NCI-H774 (cell line): ENCODE measurements at regions not wholly inside any gene's neighbourhood (a gene's known extent, or its start where the extent isn't known, plus 50 kb on each side); places are given as distances from the start of the nearest gene placed in this dataset.
"Not testable (repeated sequence)": the region's sequence is repeated elsewhere in the genome, so short reads cannot be mapped to it uniquely, and the experiment has no call there.

ENCODE experiments used
- DNase-seq: peaks from one replicate; lab custom pipeline; 2025; lab: John Stamatoyannopoulos, UW

DNA sequence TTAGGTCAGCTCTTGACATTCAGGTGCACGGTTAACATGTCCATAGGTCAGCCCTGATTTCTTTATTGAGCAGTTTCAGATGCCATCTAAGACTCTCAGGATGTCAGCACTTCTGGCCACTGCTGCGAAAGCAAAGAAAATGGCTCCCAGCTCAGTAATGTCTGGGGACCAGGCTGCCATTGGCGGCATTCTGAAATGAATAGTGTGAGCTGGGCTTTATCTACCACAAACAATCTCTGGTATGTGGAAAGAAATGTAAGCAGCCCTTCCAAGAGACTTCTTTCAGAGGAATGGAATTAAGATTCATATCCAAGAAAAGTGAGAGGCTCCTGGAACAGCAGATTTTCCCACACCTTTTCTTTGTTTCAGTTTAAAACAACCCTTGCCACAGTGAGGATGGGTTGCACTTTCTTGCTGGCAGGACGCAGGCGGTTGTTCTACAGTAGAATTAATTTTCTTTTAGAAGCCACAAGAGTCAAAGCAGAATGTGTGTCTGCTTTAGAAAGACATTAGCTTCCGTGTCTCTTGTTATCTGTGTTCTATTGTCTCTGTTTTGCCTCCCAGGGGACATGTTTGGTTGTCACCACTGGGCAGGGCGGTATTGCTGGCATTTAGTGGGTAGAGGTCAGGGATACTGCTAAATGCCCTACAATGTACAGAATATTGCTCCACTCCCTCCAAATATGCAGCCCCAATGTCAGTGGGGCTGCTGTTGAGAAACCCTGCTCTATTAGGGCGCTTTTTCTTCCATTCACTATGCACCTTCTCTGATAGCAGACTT lies 149.9 kb upstream of the ANKH start:
- no peak for DNase-seq

DNA sequence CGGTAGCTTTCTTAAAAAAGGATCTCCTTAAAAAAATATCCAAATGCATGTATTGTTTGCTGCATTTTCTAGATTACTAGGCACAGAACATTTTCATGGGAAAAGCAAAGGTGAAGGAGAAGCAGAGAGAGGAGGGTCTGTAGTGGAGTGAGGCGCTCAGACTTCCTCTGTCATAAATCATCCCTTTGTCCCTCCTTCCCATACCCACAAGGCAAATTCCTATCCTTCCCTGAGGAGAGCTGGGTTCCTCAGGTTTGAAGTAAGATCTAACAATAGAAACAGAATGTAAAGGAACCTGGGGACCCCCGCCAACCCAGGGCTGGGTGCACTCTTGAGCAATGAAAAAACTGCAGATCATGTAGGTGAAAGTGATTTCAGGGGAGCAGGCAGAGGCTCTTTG lies 149.2 kb upstream of the ANKH start:
- DNase-seq = no peak

DNA sequence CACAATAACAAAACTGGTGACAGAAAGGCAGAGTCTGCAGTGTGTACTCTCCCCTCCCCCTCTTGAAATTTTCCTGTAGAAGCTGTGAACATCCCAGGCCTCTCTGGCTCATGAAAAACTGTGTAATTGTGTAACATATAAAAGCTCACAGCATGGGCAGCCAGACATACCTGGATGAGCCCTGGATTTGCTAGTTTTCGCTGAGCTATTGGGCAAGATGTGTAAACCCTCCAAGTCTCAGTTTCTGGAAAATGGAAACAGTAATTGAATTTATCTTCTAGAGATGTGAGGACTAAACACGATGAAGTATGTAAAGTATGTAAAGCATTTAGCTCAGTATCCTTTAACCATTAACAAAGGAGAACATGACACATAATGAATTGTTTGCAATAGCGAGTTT lies 143.2 kb upstream of the ANKH start:
- no peak for DNase-seq

DNA sequence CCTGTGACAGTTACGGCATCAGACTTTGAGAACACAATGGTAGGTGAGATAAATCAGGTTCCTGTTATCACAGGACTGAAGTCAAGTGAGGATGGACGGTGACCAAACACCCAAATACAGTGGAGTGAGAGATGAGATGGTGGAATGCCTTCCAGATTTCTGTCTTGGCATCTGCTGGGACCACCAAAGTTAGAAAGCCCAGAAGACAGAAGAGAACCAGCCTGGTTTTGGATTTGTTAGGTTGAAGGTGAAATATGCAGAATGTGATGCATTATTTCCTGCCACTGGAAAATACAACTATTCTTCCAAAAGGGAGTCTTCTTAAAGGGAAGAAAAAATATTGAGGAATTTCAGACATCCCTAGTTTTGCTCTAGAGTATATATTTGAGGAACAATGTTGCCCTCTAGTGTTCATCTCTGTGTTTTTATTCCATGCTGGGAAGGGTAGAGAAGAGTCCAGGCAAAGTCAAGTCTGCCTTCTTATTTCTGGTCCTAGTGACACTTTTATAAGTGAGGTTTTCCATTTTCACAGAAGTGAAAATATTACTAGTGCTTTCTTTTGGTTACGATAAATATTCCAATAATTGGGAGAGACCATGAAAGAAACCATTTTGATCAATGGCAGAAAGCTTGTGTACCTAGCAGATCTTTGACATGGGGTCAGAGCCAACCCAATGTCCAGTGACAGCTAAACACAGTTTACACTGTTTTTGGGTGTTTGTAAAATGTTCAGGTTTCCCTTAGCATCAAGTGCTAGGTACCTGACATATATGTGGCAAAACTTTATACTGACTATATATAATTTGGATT lies 142.3 kb upstream of the ANKH start:
- DNase-seq = peak; percentile 69

DNA sequence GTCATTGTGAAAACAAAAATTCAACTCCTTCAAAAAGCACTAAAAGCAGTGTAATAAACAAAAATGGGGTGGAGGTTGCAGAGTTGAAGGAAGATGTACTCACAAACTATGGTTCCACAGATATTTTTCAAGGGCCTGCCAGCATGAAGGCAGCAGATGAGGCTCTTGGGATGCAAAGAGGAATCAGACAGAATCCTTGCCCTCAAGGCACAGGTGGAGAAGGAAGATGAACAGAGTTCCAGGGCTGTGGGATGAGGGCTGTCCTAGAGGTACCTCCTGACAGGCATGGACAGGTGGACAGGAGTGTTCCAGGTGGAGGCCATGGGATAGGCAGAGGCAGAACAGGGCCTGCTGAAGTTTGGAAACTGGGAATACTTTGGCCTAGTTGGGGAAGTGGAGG lies 140.5 kb upstream of the ANKH start:
- no peak for DNase-seq

DNA sequence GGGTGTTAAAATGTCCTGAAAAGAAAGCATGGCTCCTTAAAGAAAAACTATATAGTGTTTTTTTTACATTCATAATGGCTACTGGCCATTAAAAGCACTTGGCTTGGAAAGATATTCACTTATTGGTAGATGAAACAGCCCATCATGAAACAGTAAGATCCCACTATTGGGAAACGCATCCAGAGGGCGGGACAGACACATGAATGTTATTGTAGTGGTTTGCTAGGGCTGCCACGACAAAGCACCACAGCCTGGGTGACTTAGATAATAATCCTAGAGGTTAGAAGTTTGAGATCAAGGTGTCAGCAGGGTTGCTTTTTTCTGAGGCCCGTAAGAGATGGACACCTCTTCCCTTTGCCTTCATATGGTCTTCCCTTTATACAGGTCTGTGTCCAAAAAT lies 139.4 kb upstream of the ANKH start:
- no peak for DNase-seq

DNA sequence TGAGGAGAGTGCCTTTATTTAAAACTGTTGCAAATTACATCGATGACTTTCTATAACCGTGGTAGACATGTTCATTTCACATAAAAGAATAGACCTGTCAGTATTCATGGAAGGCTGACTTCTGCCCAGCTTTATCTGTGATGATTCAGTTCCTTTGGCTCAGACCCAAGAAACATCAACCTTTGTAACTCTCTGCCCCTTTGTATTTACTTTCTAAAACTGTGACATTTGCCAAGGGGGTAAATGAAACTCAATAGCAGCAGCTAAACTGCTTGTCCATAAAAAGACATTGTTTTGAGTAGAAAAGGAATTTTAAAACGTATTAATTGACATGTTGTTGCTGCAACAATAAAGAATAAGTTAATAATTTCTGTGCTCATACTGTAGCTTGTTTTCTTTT lies 137.8 kb upstream of the ANKH start:
- peak; percentile 80 for DNase-seq

DNA sequence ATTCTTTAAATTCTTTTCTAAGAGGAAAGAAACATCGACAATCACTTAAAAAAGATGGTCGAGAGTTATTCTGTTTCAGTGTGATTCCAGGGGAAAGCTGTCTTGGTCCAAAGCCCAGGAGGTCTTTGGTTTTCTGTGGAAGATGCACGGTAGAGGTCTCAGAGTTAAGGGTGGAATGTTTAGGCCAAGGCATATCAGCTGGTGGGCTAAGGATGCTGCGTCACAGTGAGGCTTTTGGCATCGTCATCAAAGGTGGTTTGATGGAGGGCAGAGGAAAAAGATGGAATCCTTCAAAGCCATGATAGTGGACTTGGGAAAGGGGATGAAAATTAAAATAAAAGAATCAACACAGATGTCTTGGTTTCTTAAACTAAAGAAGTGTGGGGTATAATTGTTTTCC lies 137.3 kb upstream of the ANKH start:
- DNase-seq = no peak

DNA sequence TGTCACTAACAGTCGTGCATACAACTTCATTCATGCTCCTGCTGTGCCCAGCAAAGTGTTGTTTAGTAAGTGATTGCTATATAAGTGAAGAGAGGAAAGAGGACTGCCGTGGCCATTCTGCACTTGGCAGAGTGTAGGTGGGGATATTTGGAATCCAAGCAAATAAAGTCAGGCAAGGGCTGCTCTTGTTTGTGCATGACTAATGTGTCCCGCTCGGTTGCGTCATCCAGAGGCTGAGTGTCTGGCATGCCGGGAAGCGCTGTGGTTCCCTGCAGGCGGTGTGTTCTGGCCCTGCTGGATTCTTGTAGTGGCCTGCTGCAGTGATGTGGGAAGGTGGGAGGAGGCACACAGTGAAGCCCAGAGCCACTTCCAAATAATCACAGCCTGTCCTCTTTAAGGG lies 136.9 kb upstream of the ANKH start:
- DNase-seq = peak; percentile 81

DNA sequence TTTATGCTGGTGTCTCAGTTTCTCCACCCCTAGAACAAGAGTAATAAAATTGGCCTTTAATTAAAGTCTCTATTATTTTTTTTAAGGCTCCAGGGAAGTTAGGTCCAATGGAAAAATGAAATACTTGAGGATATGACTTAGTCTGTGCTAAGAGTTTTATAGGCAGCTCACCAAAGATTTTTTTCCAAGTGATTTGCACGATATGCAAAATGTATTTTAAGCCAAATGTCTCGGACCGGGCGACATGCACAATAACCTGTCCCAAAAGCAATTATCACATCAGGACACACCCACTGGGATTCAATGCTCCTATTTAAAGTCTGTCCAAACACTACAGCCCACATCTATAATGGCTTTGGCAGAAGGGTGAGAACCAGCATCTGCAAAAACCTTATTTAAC lies 136.1 kb upstream of the ANKH start:
- DNase-seq = no peak

DNA sequence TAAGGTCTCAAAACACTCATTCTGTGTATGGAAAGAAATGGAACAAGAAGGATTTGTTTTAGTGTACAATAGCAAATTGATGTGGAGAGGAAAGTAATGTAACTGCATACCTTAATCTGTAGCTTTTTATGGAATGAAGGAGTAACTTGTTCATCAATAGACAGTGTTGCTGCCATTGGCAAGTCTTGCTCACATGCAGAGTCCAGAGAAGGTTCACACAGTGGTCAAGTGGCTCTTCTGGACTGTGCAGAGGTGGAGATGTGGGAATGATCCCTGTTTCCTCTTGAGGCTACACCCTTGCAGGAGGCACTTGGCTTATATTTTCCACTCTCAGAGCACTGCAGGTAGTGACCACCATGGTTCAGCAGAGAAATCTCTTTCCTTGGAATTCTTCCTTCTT lies 132.9 kb upstream of the ANKH start:
- no peak for DNase-seq

DNA sequence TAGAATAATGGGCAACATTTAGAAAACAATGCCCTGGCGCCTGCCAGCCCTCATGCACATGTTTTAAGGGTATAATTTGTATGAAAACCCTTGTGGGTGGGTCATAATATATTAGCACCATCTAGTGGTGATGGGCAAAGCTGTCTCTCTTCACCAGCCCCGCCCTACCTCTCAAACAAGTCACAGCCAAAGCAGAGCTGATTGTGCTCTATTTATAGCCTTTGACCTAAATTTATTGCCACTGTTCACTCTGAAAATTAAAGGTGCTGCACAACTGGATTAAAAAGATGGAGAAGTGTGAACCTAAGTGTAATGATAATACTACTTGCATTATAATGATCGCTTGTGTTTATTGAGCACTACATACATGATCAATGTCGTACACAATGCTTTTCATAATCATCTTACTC lies 131.9 kb upstream of the ANKH start:
- peak; percentile 77 for DNase-seq

DNA sequence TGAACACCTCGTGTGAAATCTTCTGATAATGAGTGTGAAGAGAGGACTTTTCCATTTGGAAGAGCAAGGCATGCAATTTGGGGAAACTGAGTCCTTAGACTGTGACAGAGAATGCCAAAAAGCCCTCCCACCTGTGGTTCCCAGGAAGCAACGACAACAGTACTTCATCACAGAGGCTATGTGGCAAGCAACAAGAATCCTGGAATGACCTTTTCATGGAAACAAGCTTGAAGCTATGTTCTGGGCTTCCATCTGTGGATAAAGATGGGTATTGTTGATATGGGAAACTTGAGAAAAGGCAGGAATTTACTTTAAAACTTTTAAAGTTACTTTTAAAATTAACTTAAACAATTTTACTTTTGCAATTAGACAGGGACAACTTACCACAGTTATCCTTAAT lies 131.2 kb upstream of the ANKH start:
- no peak for DNase-seq

DNA sequence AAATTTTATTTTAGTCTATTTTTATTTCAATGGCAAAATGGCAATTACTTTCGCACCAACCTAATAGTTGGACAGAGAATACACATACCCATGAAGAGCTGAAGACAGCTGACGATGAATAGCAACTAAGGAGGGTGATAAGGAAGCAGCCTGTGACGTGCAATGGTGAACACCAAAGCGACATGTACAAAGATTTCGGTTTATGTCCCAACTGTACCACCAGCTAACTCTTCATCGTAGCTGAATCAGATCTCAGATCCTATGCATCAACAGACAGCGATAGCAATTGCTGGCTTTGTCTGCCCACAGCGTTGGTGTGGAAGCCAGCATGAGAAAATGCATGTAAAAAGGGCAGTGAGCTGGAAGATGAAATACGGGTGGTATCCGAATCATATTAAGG lies 130.6 kb upstream of the ANKH start:
- no peak for DNase-seq

DNA sequence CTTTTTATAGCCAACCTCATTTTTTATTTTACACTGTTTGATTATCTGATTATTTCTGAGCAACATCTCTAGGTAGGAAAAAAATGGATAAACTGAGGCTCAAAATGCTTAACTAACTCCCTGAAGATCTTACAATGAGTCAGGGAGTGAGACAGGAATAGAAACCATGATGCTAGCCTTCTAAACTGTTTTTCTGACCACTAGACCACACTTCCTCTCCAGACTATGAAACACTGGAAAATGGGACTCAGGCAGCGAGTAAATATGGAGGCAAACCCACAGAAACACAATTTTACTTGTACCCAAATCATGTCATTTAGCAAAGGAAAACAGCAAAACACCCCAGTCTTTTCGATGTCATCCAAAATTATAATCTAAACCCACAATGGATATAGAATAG lies 129.9 kb upstream of the ANKH start:
- DNase-seq = no peak

DNA sequence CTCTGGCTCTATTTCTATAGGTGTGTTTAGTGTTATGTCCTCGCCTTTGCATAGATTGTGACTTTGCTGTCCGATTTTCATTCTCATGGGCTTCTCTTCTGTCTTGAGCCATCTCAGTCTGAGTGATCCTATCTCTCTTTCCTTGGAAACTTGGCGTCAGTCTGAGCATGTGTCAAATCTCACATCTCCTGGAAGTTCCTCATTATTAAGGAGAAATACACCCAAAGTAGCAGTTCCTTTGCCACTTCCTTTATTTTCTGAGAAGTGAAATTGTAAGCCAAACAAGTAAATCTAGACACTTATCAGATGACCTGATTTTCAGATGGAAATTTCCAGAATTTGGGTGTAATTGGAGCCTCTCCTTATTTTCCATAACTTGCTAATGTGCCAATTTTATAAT lies 126.9 kb upstream of the ANKH start:
- DNase-seq = no peak

DNA sequence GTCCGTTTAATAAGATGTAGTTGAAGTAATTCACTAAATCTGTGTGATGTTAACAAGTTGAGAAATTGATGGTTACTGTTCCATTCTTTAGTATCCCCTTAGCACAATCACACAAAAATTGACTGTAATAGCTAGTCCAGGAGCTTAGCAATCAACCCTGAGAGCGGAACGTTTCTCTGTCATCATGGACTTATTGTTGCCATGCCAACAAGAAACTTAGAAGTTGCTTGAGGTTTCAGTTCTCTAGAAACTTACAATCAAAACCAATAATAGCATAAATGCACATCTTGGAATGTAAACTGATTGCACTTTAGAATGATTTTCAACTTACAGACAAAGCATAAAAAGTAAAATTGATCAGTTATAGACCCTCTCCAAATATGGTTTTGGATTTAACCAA lies 125.4 kb upstream of the ANKH start:
- DNase-seq = no peak

DNA sequence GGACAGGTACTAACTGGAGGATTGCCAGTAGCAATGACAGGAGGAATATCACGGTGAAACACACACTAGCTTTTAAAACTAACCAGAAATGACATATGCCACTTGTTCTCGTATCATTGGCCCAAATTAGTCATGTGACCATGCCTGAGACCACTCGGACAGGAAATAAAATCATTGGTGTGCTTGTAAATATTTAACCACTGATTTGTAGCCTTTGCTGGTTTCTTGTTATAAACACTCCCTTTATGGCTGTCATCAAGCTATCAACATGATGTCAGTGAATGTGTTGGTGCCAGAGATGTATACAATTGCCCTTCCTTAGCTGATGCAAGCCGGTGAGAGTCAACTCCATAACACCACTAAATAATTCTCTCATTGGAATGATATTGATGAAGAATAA lies 123.7 kb upstream of the ANKH start:
- no peak for DNase-seq

DNA sequence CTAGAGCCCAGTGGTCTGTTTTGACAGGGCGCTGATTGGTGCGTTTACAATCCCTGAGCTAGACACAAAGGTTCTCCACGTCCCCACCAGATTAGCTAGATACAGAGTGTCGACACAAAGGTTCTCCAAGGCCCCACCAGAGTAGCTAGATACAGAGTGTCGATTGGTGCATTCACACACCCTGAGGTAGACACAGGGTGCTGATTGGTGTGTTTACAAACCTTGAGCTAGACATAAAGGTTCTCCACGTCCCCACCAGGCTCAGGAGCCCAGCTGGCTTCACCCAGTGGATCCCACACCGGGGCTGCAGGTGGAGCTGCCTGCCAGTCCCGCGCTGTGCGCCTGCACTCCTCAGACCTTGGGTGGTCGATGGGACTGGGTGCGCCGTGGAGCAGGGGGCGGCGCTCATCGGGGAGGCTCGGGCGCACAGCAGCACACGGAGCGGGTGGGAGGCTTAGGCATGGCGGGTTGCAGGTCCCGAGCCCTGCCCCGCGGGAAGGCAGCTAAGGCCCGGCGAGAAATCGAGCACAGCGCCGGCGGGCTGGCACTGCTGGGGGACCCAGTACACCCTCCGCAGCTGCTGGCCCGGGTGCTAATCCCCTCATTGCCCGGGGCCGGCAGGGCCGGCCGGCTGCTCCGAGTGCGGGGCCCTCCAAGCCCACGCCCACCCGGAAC lies 122.0 kb upstream of the ANKH start:
- DNase-seq = not testable (repeated sequence)

DNA sequence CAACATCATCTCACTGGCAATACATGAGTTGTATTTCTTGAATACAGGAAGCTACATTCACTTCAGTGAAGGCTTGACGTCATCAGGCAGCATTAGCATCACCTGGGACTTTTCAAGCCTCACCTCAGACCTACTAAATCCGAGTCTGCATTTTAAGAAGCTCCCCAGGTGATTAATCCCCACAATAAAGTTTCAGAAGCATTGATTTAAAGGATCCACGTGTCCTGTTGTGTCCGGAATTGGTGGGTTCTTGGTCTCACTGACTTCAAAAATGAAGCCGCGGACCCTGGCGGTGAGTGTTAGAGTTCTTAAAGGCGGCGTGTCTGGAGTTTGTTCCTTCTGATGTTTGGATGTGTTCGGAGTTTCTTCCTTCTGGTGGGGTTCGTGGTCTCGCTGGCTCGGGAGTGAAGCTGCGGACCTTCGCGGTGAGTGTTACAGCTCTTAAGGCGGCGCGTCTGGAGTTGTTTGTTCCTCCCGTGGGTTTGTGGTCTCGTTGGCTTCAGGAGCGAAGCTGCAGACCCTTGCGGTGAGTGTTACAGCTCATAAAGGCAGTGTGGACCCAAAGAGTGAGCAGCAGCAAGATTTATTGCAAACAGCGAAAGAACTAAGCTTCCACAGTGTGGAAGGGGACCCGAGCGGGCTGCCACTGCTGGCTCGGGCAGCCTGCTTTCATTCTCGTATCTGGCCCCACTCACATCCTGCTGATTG lies 121.3 kb upstream of the ANKH start:
- not testable (repeated sequence) for DNase-seq

DNA sequence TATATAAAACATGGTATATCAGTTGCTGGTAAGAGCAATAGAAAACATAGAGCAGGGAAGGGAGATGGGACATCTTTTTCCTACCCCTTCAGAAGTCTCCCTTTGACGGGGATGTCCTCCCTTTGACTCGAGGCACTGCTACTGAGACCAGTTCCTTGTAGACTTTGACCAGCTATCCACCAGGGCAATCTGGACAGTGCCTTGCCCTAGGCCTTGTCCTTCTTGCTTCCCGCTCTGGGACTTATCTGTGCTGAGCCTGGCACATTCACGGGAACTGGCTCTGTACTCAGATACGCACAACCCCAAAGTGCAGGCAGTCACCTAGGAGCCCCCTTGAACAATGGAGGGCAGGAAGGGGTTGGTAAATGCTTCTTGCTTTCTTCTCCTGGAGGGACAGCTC lies 116.6 kb upstream of the ANKH start:
- DNase-seq = no peak

DNA sequence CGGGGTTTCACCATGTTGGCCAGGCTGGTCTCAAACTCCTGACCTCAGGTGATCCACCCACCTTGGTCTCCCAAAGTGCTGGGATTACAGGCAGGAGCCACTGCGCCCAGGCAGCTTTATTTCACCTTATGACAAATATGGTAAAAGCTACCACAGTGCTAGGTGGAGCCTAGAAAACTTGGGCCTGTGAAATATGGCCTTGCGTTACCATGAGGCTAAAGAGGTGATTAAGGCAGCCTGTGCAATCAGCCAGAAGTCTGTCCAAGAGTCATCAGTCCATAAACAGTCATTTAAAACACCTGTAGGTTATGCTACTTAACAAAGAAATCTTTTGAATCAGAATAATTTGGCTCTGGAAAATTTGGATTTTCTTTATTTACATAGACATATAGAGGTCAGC lies 114.8 kb upstream of the ANKH start:
- DNase-seq = no peak
